Naive thymus-derived CD4-positive, alpha-beta T cell (primary cell): ENCODE measurements at regions not wholly inside any gene's neighbourhood (a gene's known extent, or its start where the extent isn't known, plus 50 kb on each side); places are given as distances from the start of the nearest gene placed in this dataset.

Experiments used
- ATAC-seq: fragments of 150-1000 bp; cut with Tn5 transposase; 2 replicates; pipeline ENCODE4 v1.10.0; 2021; ENCODE audit warnings: mild to moderate bottlenecking, moderate library complexity
- CTCF ChIA-PET: fragments of 350-600 bp; sonication (Branson Sonifier 250); formaldehyde crosslinking; loops from one replicate; lab custom pipeline; 2021; ENCODE audit warnings: antibody characterized with exemption; lab: Charles Lee
- POLR2A ChIA-PET: fragments of 350-600 bp; sonication (Branson Sonifier 250); formaldehyde crosslinking; loops from one replicate; lab custom pipeline; 2021; ENCODE audit warnings: antibody characterized with exemption, inconsistent platforms; lab: Charles Lee
- DNase-seq, 9 donors: peaks; one replicate each; pipeline versions ENCODE4 v3.0.0 to v3.0.0-alpha.2; 2020 to 2022; ENCODE audit warnings: mixed read lengths in 1 of 9
- H3K27ac ChIP-seq: one replicate; pipeline ENCODE4 v1.7.0; 2013; ENCODE audit warnings: mild to moderate bottlenecking, low read depth, low read length, moderate library complexity
- H3K27me3 ChIP-seq, 2 donors: one replicate each; pipeline ENCODE4 v1.7.0; 2013; ENCODE audit warnings: low read length in 2 of 2, mild to moderate bottlenecking in 2 of 2, moderate library complexity in 2 of 2; ENCODE audit not compliant: control insufficient read depth in 2 of 2, insufficient read depth in 2 of 2
- H3K36me3 ChIP-seq, 3 experiments: 1 replicate in 2 of 3; 2 replicates in 1 of 3; pipeline ENCODE4 v1.7.0; 2013; ENCODE audit warnings: low read length in 3 of 3, mild to moderate bottlenecking in 3 of 3, moderate library complexity in 1 of 3; ENCODE audit not compliant: insufficient read depth in 3 of 3, control insufficient read depth in 2 of 3
- H3K4me1 ChIP-seq, 2 donors: one replicate each; pipeline ENCODE4 v1.7.0; 2013; ENCODE audit warnings: low read length in 2 of 2, mild to moderate bottlenecking in 2 of 2, moderate library complexity in 1 of 2; ENCODE audit not compliant: control insufficient read depth in 2 of 2, insufficient read depth in 2 of 2
- H3K4me3 ChIP-seq: 2 replicates; pipeline ENCODE4 v1.7.0; 2013; ENCODE audit warnings: mild to moderate bottlenecking, low read length
- H3K9me3 ChIP-seq, 3 experiments: 1 replicate in 2 of 3; 2 replicates in 1 of 3; pipeline ENCODE4 v1.7.0; 2013; ENCODE audit warnings: low read length in 3 of 3; ENCODE audit not compliant: control insufficient read depth in 2 of 3
- H3K27ac Mint-ChIP-seq, 9 donors: one replicate each; pipeline ENCODE4 v1.8.0; 2020 to 2022; ENCODE audit warnings: mixed read lengths in 9 of 9, mild to moderate bottlenecking in 8 of 9, moderate library complexity in 5 of 9, inconsistent platforms in 2 of 9
- H3K27me3 Mint-ChIP-seq, 5 donors: one replicate each; pipeline ENCODE4 v1.8.0; 2021 to 2022; ENCODE audit warnings: mixed read lengths in 5 of 5, mild to moderate bottlenecking in 1 of 5
- H3K36me3 Mint-ChIP-seq, 5 donors: one replicate each; pipeline ENCODE4 v1.8.0; 2020 to 2022; ENCODE audit warnings: mixed read lengths in 5 of 5, mild to moderate bottlenecking in 3 of 5, inconsistent platforms in 1 of 5
- H3K4me1 Mint-ChIP-seq, 7 donors: one replicate each; pipeline ENCODE4 v1.8.0; 2020 to 2022; ENCODE audit warnings: mixed read lengths in 7 of 7, mild to moderate bottlenecking in 3 of 7, inconsistent platforms in 1 of 7
- H3K4me3 Mint-ChIP-seq, 10 donors: one replicate each; pipeline ENCODE4 v1.8.0; 2020 to 2022; ENCODE audit warnings: mild to moderate bottlenecking in 10 of 10, mixed read lengths in 10 of 10, moderate library complexity in 6 of 10, inconsistent platforms in 2 of 10
- H3K9me3 Mint-ChIP-seq, 11 donors: one replicate each; pipeline ENCODE4 v1.8.0; 2020 to 2022; ENCODE audit warnings: mixed read lengths in 11 of 11, mild to moderate bottlenecking in 4 of 11, inconsistent platforms in 1 of 11, moderate library complexity in 1 of 11
- intact Hi-C, 2 donors: fragments of 100-400 bp; cut with micrococcal nuclease; formaldehyde crosslinking; loops; one replicate each; pipeline ENCODE4 v1.15.1; 2023

GRCh38 chr6:67735623-67736022, 899.5 kb upstream of the ADGRB3 start:
- no peaks in the 10 kb centered on the region for H3K4me1 Mint-ChIP-seq
- intact Hi-C loops = no loop called here
- Histone ChIP-seq H3K4me1 (no peaks in the 10 kb centered on the region), H3K27ac (no peak overlapping the region), H3K4me3 (no peak overlapping the region), H3K36me3 (no peaks in the 10 kb centered on the region), H3K27me3 (no peaks in the 10 kb centered on the region), H3K9me3 (no peaks in the 10 kb centered on the region)
- no peaks in the 10 kb centered on the region for H3K27me3 Mint-ChIP-seq
- ChIA-PET POLR2A (no interaction called here), CTCF (no interaction called here)
- H3K4me3 Mint-ChIP-seq = no peak overlapping the region
- peaks cover 0 to 34% (median 13%) of the 10 kb centered on the region in 11 donors for H3K9me3 Mint-ChIP-seq
- H3K36me3 Mint-ChIP-seq = no peaks in the 10 kb centered on the region
- no peak for DNase-seq
- no peak for ATAC-seq
- no peak overlapping the region for H3K27ac Mint-ChIP-seq

- Mint-ChIP-seq H3K4me3 (no peak overlapping the region), H3K9me3 (peaks cover 0 to 24% (median 7%) of the 10 kb centered on the region in 11 donors), H3K27ac (no peak overlapping the region), H3K27me3 (no peaks in the 10 kb centered on the region), H3K4me1 (no peaks in the 10 kb centered on the region), H3K36me3 (no peaks in the 10 kb centered on the region)
- Histone ChIP-seq H3K36me3 (no peaks in the 10 kb centered on the region), H3K4me1 (no peaks in the 10 kb centered on the region), H3K4me3 (no peak overlapping the region), H3K27ac (no peak overlapping the region), H3K27me3 (no peaks in the 10 kb centered on the region), H3K9me3 (no peaks in the 10 kb centered on the region)
- ATAC-seq (no peak), DNase-seq (no peak)
- intact Hi-C loops = no loop called here
- POLR2A ChIA-PET = no interaction called here
- CTCF ChIA-PET = no interaction called here
Measured at GRCh38 chr6:67722861-67723261, 912.2 kb upstream of the ADGRB3 start.

GRCh38 chr6:67717281-67717680, 917.8 kb upstream of the ADGRB3 start:
- Histone ChIP-seq H3K27me3 (no peaks in the 10 kb centered on the region), H3K9me3 (no peaks in the 10 kb centered on the region), H3K36me3 (no peaks in the 10 kb centered on the region), H3K4me3 (no peak overlapping the region), H3K27ac (no peak overlapping the region), H3K4me1 (no peaks in the 10 kb centered on the region)
- CTCF ChIA-PET = interaction anchor here (0.6 kb wide), 1 partner anchor 184 kb away, joined by 3 read pairs; no protein-coding TSS in a partner anchor
- POLR2A ChIA-PET = no interaction called here
- intact Hi-C loops = no loop called here
- H3K9me3 Mint-ChIP-seq = peaks cover 0 to 21% (median 4%) of the 10 kb centered on the region in 11 donors
- H3K36me3 Mint-ChIP-seq = no peaks in the 10 kb centered on the region
- ATAC-seq (no peak), DNase-seq (no peak)
- H3K27ac Mint-ChIP-seq = no peak overlapping the region
- H3K4me1 Mint-ChIP-seq = no peaks in the 10 kb centered on the region
- H3K4me3 Mint-ChIP-seq = no peak overlapping the region
- H3K27me3 Mint-ChIP-seq = no peaks in the 10 kb centered on the region

- Histone ChIP-seq H3K36me3 (no peaks in the 10 kb centered on the region), H3K27ac (no peak overlapping the region), H3K4me3 (no peak overlapping the region), H3K9me3 (peaks cover 0 to 3% (median 0%) of the 10 kb centered on the region in 3 experiments), H3K27me3 (no peaks in the 10 kb centered on the region), H3K4me1 (no peaks in the 10 kb centered on the region)
- Mint-ChIP-seq H3K4me1 (no peaks in the 10 kb centered on the region), H3K27me3 (no peaks in the 10 kb centered on the region), H3K9me3 (peaks cover 3 to 24% (median 8%) of the 10 kb centered on the region in 11 donors), H3K4me3 (no peak overlapping the region), H3K27ac (no peak overlapping the region), H3K36me3 (no peaks in the 10 kb centered on the region)
- ATAC-seq (no peak), DNase-seq (no peak)
- intact Hi-C loops = no loop called here
- ChIA-PET CTCF (no interaction called here), POLR2A (no interaction called here)
Measured at GRCh38 chr6:67706388-67706787, 928.7 kb upstream of the ADGRB3 start.

GRCh38 chr6:67698534-67698933, 936.5 kb upstream of the ADGRB3 start:
- H3K27me3 ChIP-seq = no peaks in the 10 kb centered on the region
- Mint-ChIP-seq H3K4me3 (no peak overlapping the region), H3K27me3 (no peaks in the 10 kb centered on the region), H3K36me3 (no peaks in the 10 kb centered on the region), H3K9me3 (peaks cover 0 to 7% (median 1%) of the 10 kb centered on the region in 11 donors), H3K4me1 (no peaks in the 10 kb centered on the region), H3K27ac (no peak overlapping the region)
- ChIA-PET POLR2A (no interaction called here), CTCF (no interaction called here)
- no peaks in the 10 kb centered on the region for H3K4me1 ChIP-seq
- DNase-seq (no peak), ATAC-seq (no peak)
- H3K9me3 ChIP-seq = no peaks in the 10 kb centered on the region
- intact Hi-C loops = no loop called here
- no peaks in the 10 kb centered on the region for H3K36me3 ChIP-seq
- H3K27ac ChIP-seq = no peak overlapping the region
- no peak overlapping the region for H3K4me3 ChIP-seq

GRCh38 chr6:67694127-67694526, 941.0 kb upstream of the ADGRB3 start:
- Mint-ChIP-seq H3K27ac (no peak overlapping the region), H3K36me3 (no peaks in the 10 kb centered on the region), H3K4me1 (no peaks in the 10 kb centered on the region), H3K4me3 (no peak overlapping the region), H3K9me3 (peaks cover 0 to 6% (median 1%) of the 10 kb centered on the region in 11 donors), H3K27me3 (no peaks in the 10 kb centered on the region)
- no peak overlapping the region for H3K4me3 ChIP-seq
- H3K4me1 ChIP-seq = no peaks in the 10 kb centered on the region
- no peaks in the 10 kb centered on the region for H3K9me3 ChIP-seq
- intact Hi-C loops = no loop called here
- no peak overlapping the region for H3K27ac ChIP-seq
- CTCF ChIA-PET = interaction anchor here (0.7 kb wide), 1 partner anchor 1154 kb away, joined by 3 read pairs; no protein-coding TSS in a partner anchor
- H3K27me3 ChIP-seq = no peaks in the 10 kb centered on the region
- ATAC-seq = no peak
- H3K36me3 ChIP-seq = no peaks in the 10 kb centered on the region
- POLR2A ChIA-PET = no interaction called here
- DNase-seq = no peak

GRCh38 chr6:67689329-67689728, 945.8 kb upstream of the ADGRB3 start:
- ATAC-seq (no peak), DNase-seq (no peak)
- intact Hi-C loops = no loop called here
- Histone ChIP-seq H3K4me3 (no peak overlapping the region), H3K27ac (no peak overlapping the region), H3K9me3 (no peaks in the 10 kb centered on the region), H3K4me1 (no peaks in the 10 kb centered on the region), H3K27me3 (no peaks in the 10 kb centered on the region), H3K36me3 (no peaks in the 10 kb centered on the region)
- Mint-ChIP-seq H3K27me3 (no peaks in the 10 kb centered on the region), H3K36me3 (no peaks in the 10 kb centered on the region), H3K9me3 (peaks cover 0 to 4% (median 0%) of the 10 kb centered on the region in 11 donors), H3K4me3 (no peak overlapping the region), H3K27ac (no peak overlapping the region), H3K4me1 (no peaks in the 10 kb centered on the region)
- POLR2A ChIA-PET = no interaction called here
- CTCF ChIA-PET = no interaction called here
